Esophagus muscularis mucosa (tissue), 4 donors: ENCODE measurements at regions not wholly inside any gene's neighbourhood (a gene's known extent, or its start where the extent isn't known, plus 50 kb on each side); places are given as distances from the start of the nearest gene placed in this dataset.

Experiments
- DNase-seq: peaks from one replicate; pipeline ENCODE4 v3.0.0-alpha.2; 2017; ENCODE audit errors: extremely low spot score
- H3K27ac ChIP-seq, 4 donors: fragments of 200-600 bp; sonication (generic); replicated peaks in 1 of 4; 1 replicate in 3 of 4; 2 replicates in 1 of 4; pipeline ENCODE4 v1.5.1; 2016 to 2019; ENCODE audit warnings: mild to moderate bottlenecking in 1 of 4
- H3K27me3 ChIP-seq, 4 donors: fragments of 200-600 bp; sonication (generic); one replicate each; pipeline versions ENCODE4 v1.5.1 to v1.6.0; 2016 to 2019
- H3K36me3 ChIP-seq, 4 donors: fragments of 200-600 bp; sonication (generic); one replicate each; pipeline ENCODE4 v1.5.1; 2016 to 2019
- H3K4me1 ChIP-seq, 4 donors: fragments of 200-600 bp; sonication (generic); one replicate each; pipeline ENCODE4 v1.5.1; 2016 to 2019
- H3K4me3 ChIP-seq, 4 donors: fragments of 200-600 bp; sonication (generic); 1 replicate in 2 of 4; 2 replicates in 2 of 4; pipeline ENCODE4 v1.5.1; 2016 to 2019; ENCODE audit warnings: mild to moderate bottlenecking in 4 of 4, moderate library complexity in 1 of 4
- H3K9me3 ChIP-seq, 4 donors: fragments of 200-600 bp; sonication (generic); 1 replicate in 3 of 4; 2 replicates in 1 of 4; pipeline ENCODE4 v1.5.1; 2016 to 2019
- CTCF ChIP-seq, 3 experiments: fragments of 200-600 bp in 2 of 3; fragments of 450-650 bp in 1 of 3; sonication (generic) in 2 of 3; IDR thresholded peaks; one replicate each; pipeline ENCODE4 v1.5.1; 2017 to 2019; ENCODE audit warnings: antibody characterized with exemption in 3 of 3, mild to moderate bottlenecking in 2 of 3, moderate library complexity in 1 of 3
- EP300 ChIP-seq: sonication (generic); formaldehyde crosslinking; IDR thresholded peaks from one replicate; pipeline ENCODE4 v1.6.1; 2017; ENCODE audit warnings: antibody characterized with exemption
- POLR2A ChIP-seq: fragments of 450-650 bp; IDR thresholded peaks from one replicate; pipeline ENCODE4 v1.6.1; 2017; ENCODE audit warnings: antibody characterized with exemption, moderate library complexity, mild to moderate bottlenecking, low read depth
- POLR2AphosphoS5 ChIP-seq, 2 donors: sonication (generic); formaldehyde crosslinking; IDR thresholded peaks; one replicate each; pipeline ENCODE4 v1.6.1; 2017; ENCODE audit warnings: antibody characterized with exemption in 2 of 2
- WGBS: methylation state at CpG from one replicate; pipeline ENCODE4 v1.1.5; 2018; 5-methylcytosine and 5-hydroxymethylcytosine counted together
- intact Hi-C: fragments of 100-400 bp; cut with DNase I; formaldehyde crosslinking; loops from one replicate; pipeline ENCODE4 v1.15.1; 2023

DNA sequence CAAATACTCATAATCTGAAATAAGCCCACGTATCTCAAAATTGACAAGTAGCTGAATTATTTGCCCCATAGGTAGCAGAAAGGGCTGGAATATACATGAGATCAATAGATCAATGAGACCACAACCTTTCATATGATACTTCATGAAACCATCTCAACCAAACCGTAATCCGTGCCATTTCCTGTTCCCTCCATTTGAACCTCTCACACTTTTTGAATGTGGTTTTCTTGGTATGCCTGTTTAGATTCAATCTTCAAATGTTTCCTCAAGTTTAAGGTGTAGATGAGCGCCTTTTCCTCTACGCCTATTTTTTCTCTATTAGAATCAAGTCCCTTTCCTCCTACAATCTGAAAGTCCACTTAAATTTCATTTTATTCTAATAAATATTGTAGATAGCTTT, 805.5 kb downstream of the EFNA5 start:
- intact Hi-C loops, result no loop called here
- Histone ChIP-seq H3K27ac (no peak overlapping the region), H3K4me1 (no peaks in the 10 kb centered on the region), H3K4me3 (no peak overlapping the region), H3K9me3 (no peaks in the 10 kb centered on the region), H3K36me3 (no peaks in the 10 kb centered on the region), H3K27me3 (no peaks in the 10 kb centered on the region)
- TF ChIP-seq POLR2AphosphoS5 (IDR thresholded peaks at IDR 0.05) (no peak), EP300 (no peak), POLR2A (no peak)
- WGBS, result 96% methylated on average over 5 of the region's 5 CpGs
- DNase-seq, result no peak

- Histone ChIP-seq H3K4me1 (no peaks in the 10 kb centered on the region), H3K27ac (no peak overlapping the region), H3K36me3 (no peaks in the 10 kb centered on the region), H3K9me3 (no peaks in the 10 kb centered on the region), H3K27me3 (no peaks in the 10 kb centered on the region), H3K4me3 (no peak overlapping the region)
- 41% methylated on average over 3 of the region's 3 CpGs for WGBS
- TF ChIP-seq POLR2AphosphoS5 (IDR thresholded peaks at IDR 0.05) (no peak), EP300 (no peak), POLR2A (no peak), CTCF (IDR thresholded peaks at IDR 0.05) (no peak)
- intact Hi-C loops, result no loop called here
- no peak for DNase-seq
Observed at GRCh38 chr5:106862450-106863193, 808.1 kb downstream of the EFNA5 start.

- TF ChIP-seq POLR2A (no peak), POLR2AphosphoS5 (IDR thresholded peaks at IDR 0.05) (no peak), EP300 (no peak), CTCF (IDR thresholded peaks at IDR 0.05) (no peak)
- Histone ChIP-seq H3K27ac (no peak overlapping the region), H3K27me3 (no peaks in the 10 kb centered on the region), H3K9me3 (no peaks in the 10 kb centered on the region), H3K4me3 (no peak overlapping the region), H3K36me3 (no peaks in the 10 kb centered on the region), H3K4me1 (no peaks in the 10 kb centered on the region)
- intact Hi-C loops, result no loop called here
- DNase-seq, result no peak
- WGBS, result 71% methylated on average over 3 of the region's 3 CpGs
Observed at GRCh38 chr5:106860398-106861044, 810.2 kb downstream of the EFNA5 start.

DNA sequence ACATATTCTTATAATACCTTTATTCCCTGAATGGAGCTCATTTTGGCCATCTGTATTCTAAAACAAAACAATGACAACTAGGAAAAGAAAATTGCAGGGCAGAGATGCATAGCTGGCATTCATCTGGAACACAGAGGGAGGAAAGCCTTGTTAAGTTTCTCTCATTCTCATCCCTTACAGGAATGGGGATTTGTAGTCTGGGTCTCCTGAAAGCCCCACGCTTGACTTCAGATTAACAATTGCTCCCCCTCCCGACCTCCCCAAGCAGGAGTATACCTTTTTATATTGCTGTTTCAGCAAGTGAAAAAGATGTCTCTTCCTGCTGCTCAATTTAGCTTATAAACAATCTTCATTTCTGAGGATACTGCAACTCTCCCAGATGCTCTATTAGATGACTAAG, 812.1 kb downstream of the EFNA5 start:
- Histone ChIP-seq H3K9me3 (no peaks in the 10 kb centered on the region), H3K36me3 (no peaks in the 10 kb centered on the region), H3K27ac (no peak overlapping the region), H3K4me3 (no peak overlapping the region), H3K27me3 (no peaks in the 10 kb centered on the region), H3K4me1 (no peaks in the 10 kb centered on the region)
- no peak for DNase-seq
- TF ChIP-seq POLR2AphosphoS5 (IDR thresholded peaks at IDR 0.05) (no peak), CTCF (IDR thresholded peaks at IDR 0.05) (no peak), EP300 (no peak), POLR2A (no peak)
- intact Hi-C loops, result no loop called here
- WGBS, result 77% methylated on average over 2 of the region's 2 CpGs

DNA sequence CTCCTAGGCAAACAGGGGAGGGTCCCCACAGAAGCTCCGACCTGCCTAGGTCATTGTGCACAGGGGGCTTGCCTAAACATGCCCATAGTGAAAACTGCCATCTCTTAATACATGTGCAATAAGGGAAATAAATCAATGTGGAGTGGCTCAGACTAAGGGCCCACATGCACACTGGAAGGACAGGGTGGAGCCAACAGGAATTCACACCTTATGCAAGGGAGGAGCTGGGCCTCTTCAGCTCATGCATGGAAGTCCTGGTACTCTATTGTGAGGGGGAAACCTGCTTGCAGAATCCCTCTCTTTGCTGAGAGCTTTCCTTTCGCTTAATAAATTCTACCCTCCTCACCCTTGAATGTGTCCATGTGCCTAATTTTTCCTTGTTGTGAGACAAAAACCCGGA, 815.8 kb downstream of the EFNA5 start:
- TF ChIP-seq CTCF (IDR thresholded peaks at IDR 0.05) (no peak), POLR2AphosphoS5 (IDR thresholded peaks at IDR 0.05) (no peak), POLR2A (no peak), EP300 (no peak)
- no peaks in the 10 kb centered on the region for H3K36me3 ChIP-seq
- H3K9me3 ChIP-seq, result no peaks in the 10 kb centered on the region
- no peak overlapping the region for H3K4me3 ChIP-seq
- intact Hi-C loops, result no loop called here
- H3K27me3 ChIP-seq, result no peaks in the 10 kb centered on the region
- DNase-seq, result no peak
- WGBS, result 92% methylated on average over 3 of the region's 3 CpGs
- no peak overlapping the region for H3K27ac ChIP-seq
- H3K4me1 ChIP-seq, result no peaks in the 10 kb centered on the region
